A549 (cell line): ENCODE measurements at regions not wholly inside any gene's neighbourhood (a gene's known extent, or its start where the extent isn't known, plus 50 kb on each side); places are given as distances from the start of the nearest gene placed in this dataset.

Experiments
- ATAC-seq, 2 experiments: fragments of 200-7000 bp in 1 of 2; fragments of >200 bp in 1 of 2; cut with Nextera tagmentation in 1 of 2; cut with Tn5 transposase in 1 of 2; 3 replicates each; pipeline versions ENCODE4 v1.8.0 to v1.9.1; 2018 to 2020; ENCODE audit warnings: mild to moderate bottlenecking in 1 of 2, moderate library complexity in 1 of 2
- CTCF ChIA-PET: fragments of 300-600 bp; sonication (Branson Sonifier 250); formaldehyde crosslinking; extraction: SDS; loops from one replicate; lab custom pipeline; 2021; ENCODE audit warnings: antibody characterized with exemption, inconsistent platforms; lab: Yijun Ruan, JAX
- POLR2A ChIA-PET: fragments of 350-600 bp; formaldehyde crosslinking; extraction: SDS; loops from one replicate; lab custom pipeline; 2021; ENCODE audit warnings: antibody characterized with exemption, inconsistent platforms; lab: Yijun Ruan, JAX
- DNase-seq, 2 experiments: peaks; one replicate each; pipeline versions ENCODE4 v3.0.0 to v3.0.0-alpha.2; 2011 to 2016; ENCODE audit warnings: low read depth in 1 of 2, low spot score in 1 of 2
- FAIRE-seq: peaks from 2 replicates; lab custom pipeline; 2011; peaks lifted over from hg19 to GRCh38; lab: Jason Lieb, UNC
- H3K27ac ChIP-seq, 2 experiments: fragments of >200 bp; sonication (Bioruptor Twin); formaldehyde crosslinking; 3 replicates each; pipeline ENCODE4 v1.5.1; 2016 to 2017
- H3K4me1 ChIP-seq: fragments of >200 bp; sonication (Bioruptor Twin); formaldehyde crosslinking; 3 replicates; pipeline ENCODE4 v1.6.1; 2016
- H3K4me2 ChIP-seq: fragments of >200 bp; sonication (Bioruptor Twin); formaldehyde crosslinking; 3 replicates; pipeline ENCODE4 v1.6.1; 2016
- H3K4me3 ChIP-seq: fragments of >200 bp; sonication (Bioruptor Twin); formaldehyde crosslinking; 3 replicates; pipeline ENCODE4 v1.5.1; 2016
- H3K9me3 ChIP-seq: fragments of >200 bp; sonication (Bioruptor Twin); formaldehyde crosslinking; 3 replicates; pipeline ENCODE4 v1.6.1; 2016
- CEBPB ChIP-seq, 2 experiments: fragments of >200 bp in 1 of 2; sonication (Bioruptor Twin) in 1 of 2; formaldehyde crosslinking in 1 of 2; IDR thresholded peaks; 2 replicates each; pipeline ENCODE4 v1.6.1; 2012 to 2016
- HMGXB4 ChIP-seq: fragments of 250-450 bp; sonication (Bioruptor Pico); IDR thresholded peaks from 2 replicates; pipeline ENCODE4 v1.5.0; 2021; ENCODE audit warnings: mild to moderate bottlenecking, moderate library complexity, borderline replicate concordance
- HOXB5 ChIP-seq: fragments of 250-450 bp; sonication (Bioruptor Pico); IDR thresholded peaks from 2 replicates; pipeline ENCODE4 v1.5.0; 2020; ENCODE audit warnings: mild to moderate bottlenecking, moderate library complexity
- JUN ChIP-seq, 2 experiments: fragments of >200 bp; sonication (Bioruptor Twin); formaldehyde crosslinking; IDR thresholded peaks; 2 replicates in 1 of 2; 3 replicates in 1 of 2; pipeline ENCODE4 v1.6.1; 2016 to 2017
- KDM1A ChIP-seq: fragments of 200-600 bp; sonication (generic); IDR thresholded peaks from 2 replicates; pipeline ENCODE4 v1.6.1; 2016; ENCODE audit warnings: low read depth, mild to moderate bottlenecking
- PHF8 ChIP-seq: fragments of 200-600 bp; sonication (generic); IDR thresholded peaks from 2 replicates; pipeline ENCODE4 v1.6.1; 2016; ENCODE audit warnings: low read depth, mild to moderate bottlenecking, antibody characterized with exemption, moderate library complexity, borderline replicate concordance
- POLR2A ChIP-seq: IDR thresholded peaks from 2 replicates; pipeline ENCODE4 v1.6.1; 2012; ENCODE audit warnings: mild to moderate bottlenecking, low read length
- RAD21 ChIP-seq, 2 experiments: fragments of >200 bp in 1 of 2; sonication (Bioruptor Twin) in 1 of 2; formaldehyde crosslinking in 1 of 2; IDR thresholded peaks in 1 of 2; conservative IDR thresholded peaks in 1 of 2; 2 replicates in 1 of 2; 3 replicates in 1 of 2; pipeline ENCODE4 v1.6.1; 2012 to 2018; ENCODE audit warnings: inconsistent platforms in 1 of 2
- REST ChIP-seq: fragments of 200-600 bp; sonication (generic); IDR thresholded peaks from 2 replicates; pipeline ENCODE4 v1.6.1; 2016; ENCODE audit warnings: antibody characterized with exemption, mild to moderate bottlenecking, moderate library complexity
- RNF2 ChIP-seq: fragments of 200-600 bp; sonication (generic); IDR thresholded peaks from 2 replicates; pipeline ENCODE4 v1.6.1; 2016; ENCODE audit warnings: low read depth, mild to moderate bottlenecking, antibody characterized with exemption, moderate library complexity, borderline replicate concordance
- SMC3 ChIP-seq: fragments of >200 bp; sonication (Bioruptor Twin); formaldehyde crosslinking; IDR thresholded peaks from 3 replicates; pipeline ENCODE4 v1.6.1; 2018; ENCODE audit warnings: inconsistent platforms
- TFCP2L1 ChIP-seq: fragments of 250-450 bp; sonication (Bioruptor Pico); IDR thresholded peaks from 2 replicates; pipeline ENCODE4 v1.5.0; 2021; ENCODE audit warnings: mild to moderate bottlenecking
- TP53 ChIP-seq: fragments of 250-450 bp; sonication (Bioruptor Pico); IDR thresholded peaks from 2 replicates; pipeline ENCODE4 v1.5.0; 2021; ENCODE audit warnings: mild to moderate bottlenecking, moderate library complexity
- ZC3H11A ChIP-seq: fragments of 450-650 bp; IDR thresholded peaks from 2 replicates; pipeline ENCODE4 v1.6.1; 2014; ENCODE audit warnings: antibody characterized with exemption, mild to moderate bottlenecking
- WGBS: methylation state at CpG from one replicate; pipeline ENCODE4 v1.1.6; 2017; ENCODE audit errors: missing lambda C conversion rate; 5-methylcytosine and 5-hydroxymethylcytosine counted together
- TF ChIP-seq, protein P1 (sequence below): fragments of 250-450 bp; sonication (Bioruptor Pico); IDR thresholded peaks from 2 replicates; pipeline ENCODE4 v1.5.0; 2020; ENCODE audit warnings: low read depth, mild to moderate bottlenecking, moderate library complexity
- TF ChIP-seq, protein P2 (sequence below): fragments of >200 bp; sonication (Bioruptor Twin); formaldehyde crosslinking; IDR thresholded peaks from 2 replicates; pipeline ENCODE4 v1.6.1; 2016
- TF ChIP-seq, protein P3 (sequence below): IDR thresholded peaks from 2 replicates; pipeline ENCODE4 v1.6.1; 2012; ENCODE audit warnings: low read depth, borderline replicate concordance

GRCh38 chr2:215812966-215813365, 200.4 kb downstream of the MREG start:
- Histone ChIP-seq H3K4me1 (no peaks in the 10 kb centered on the region), H3K27ac (0 out of 6 replicates have a peak overlapping the region, but pooled peaks of 1 of the 2 experiments have one; percentile 6)
- POLR2A ChIA-PET: no interaction called here
- no peak for FAIRE-seq
- TF ChIP-seq JUN (IDR thresholded peaks at IDR 0.05) (no peak), POLR2A (no peak)
- TF ChIP-seq, all 56 proteins: peak for 0
- no peak overlapping the region for H3K4me3 ChIP-seq
- DNase-seq (no peak), ATAC-seq (no peak)
- CTCF ChIA-PET: interaction anchor here (1.0 to 1.3 kb wide), 2 partner anchors 8 to 21 kb away, joined by 3 read pairs; no protein-coding TSS in a partner anchor
- H3K4me2 ChIP-seq: no peak overlapping the region
- no peaks in the 10 kb centered on the region for H3K9me3 ChIP-seq

- H3K27ac ChIP-seq: no peak overlapping the region
- no peak for TF ChIP-seq TFCP2L1 (CRISPR knock-in tag)
- TF ChIP-seq JUN (IDR thresholded peaks at IDR 0.05): no peak
- TF ChIP-seq ZC3H11A: no peak
- TF ChIP-seq HOXB5 (CRISPR knock-in tag): no peak
- TF ChIP-seq, protein P1, sequence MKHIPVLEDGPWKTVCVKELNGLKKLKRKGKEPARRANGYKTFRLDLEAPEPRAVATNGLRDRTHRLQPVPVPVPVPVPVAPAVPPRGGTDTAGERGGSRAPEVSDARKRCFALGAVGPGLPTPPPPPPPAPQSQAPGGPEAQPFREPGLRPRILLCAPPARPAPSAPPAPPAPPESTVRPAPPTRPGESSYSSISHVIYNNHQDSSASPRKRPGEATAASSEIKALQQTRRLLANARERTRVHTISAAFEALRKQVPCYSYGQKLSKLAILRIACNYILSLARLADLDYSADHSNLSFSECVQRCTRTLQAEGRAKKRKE: no peak
- TF ChIP-seq PHF8: no peak
- no peak for TF ChIP-seq RNF2
- TF ChIP-seq, protein P2, sequence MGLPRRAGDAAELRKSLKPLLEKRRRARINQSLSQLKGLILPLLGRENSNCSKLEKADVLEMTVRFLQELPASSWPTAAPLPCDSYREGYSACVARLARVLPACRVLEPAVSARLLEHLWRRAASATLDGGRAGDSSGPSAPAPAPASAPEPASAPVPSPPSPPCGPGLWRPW: no peak
- FAIRE-seq (no peak), ATAC-seq (no peak), DNase-seq (no peak)
- CTCF ChIA-PET: interaction anchor here (0.6 kb wide), 1 partner anchor 9 kb away, joined by 3 read pairs; no protein-coding TSS in a partner anchor
- POLR2A ChIA-PET: no interaction called here
- WGBS: 84% methylated on average over 3 of the region's 3 CpGs
- no peaks in the 10 kb centered on the region for H3K9me3 ChIP-seq
- no peak overlapping the region for H3K4me3 ChIP-seq
- no peaks in the 10 kb centered on the region for H3K4me1 ChIP-seq
- no peak overlapping the region for H3K4me2 ChIP-seq
These were observed 201.7 kb downstream of the MREG start for GRCh38 chr2:215811409-215812345.

- Histone ChIP-seq H3K4me1 (no peaks in the 10 kb centered on the region), H3K27ac (no peak overlapping the region), H3K9me3 (no peaks in the 10 kb centered on the region), H3K4me3 (no peak overlapping the region), H3K4me2 (no peak overlapping the region)
- CTCF ChIA-PET: interaction anchor here (0.6 kb wide), 1 partner anchor 9 kb away, joined by 3 read pairs; no protein-coding TSS in a partner anchor
- ATAC-seq (no peak), FAIRE-seq (no peak), DNase-seq (no peak)
- POLR2A ChIA-PET: no interaction called here
- no peak for TF ChIP-seq KDM1A
- no peak for TF ChIP-seq TP53 (CRISPR knock-in tag)
- 76% methylated on average over 3 of the region's 3 CpGs for WGBS
These were observed 202.3 kb downstream of the MREG start for GRCh38 chr2:215811003-215811402.

DNA sequence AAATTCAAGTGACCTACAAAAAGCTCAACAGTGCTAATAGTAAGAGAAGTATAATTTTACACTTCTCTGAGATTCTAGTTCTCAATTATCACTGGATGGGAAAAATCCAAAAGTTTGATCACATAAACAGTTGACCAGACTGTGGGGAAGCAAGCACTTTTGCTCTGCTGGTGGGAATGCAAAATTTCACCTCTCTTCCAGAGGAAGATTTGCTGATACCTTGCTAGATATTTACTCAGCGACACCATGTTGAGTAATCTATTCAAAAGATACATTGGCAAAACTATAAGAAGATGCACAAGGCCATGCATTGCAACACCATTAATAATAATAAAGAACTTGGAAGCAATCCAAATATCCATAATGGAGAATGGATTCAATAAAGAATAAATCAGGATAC, 204.4 kb downstream of the MREG start:
- TF ChIP-seq HOXB5 (CRISPR knock-in tag) (no peak), RAD21 (conservative IDR thresholded peaks at IDR 0.05 in 1 of 2, IDR thresholded peaks at IDR 0.05 in 1 of 2) (0 out of 5 replicates have a peak, but pooled peaks of 1 of the 2 experiments have one; percentile 12)
- H3K4me1 ChIP-seq: no peaks in the 10 kb centered on the region
- DNase-seq (no peak), FAIRE-seq (no peak), ATAC-seq (peak; percentile 73 to 87; a peak in 5 of 6 replicates)
- H3K9me3 ChIP-seq: no peaks in the 10 kb centered on the region
- ChIA-PET POLR2A (no interaction called here), CTCF (no interaction called here)
- peak overlapping the region; percentile 27 to 30; a peak in 1 of 6 replicates for H3K27ac ChIP-seq
- peak overlapping the region; percentile 45 for H3K4me2 ChIP-seq
- 0 out of 3 replicates have a peak overlapping the region, but pooled peaks have one; percentile 18 for H3K4me3 ChIP-seq
- 57% methylated on average over 1 of the region's 1 CpG for WGBS

DNA sequence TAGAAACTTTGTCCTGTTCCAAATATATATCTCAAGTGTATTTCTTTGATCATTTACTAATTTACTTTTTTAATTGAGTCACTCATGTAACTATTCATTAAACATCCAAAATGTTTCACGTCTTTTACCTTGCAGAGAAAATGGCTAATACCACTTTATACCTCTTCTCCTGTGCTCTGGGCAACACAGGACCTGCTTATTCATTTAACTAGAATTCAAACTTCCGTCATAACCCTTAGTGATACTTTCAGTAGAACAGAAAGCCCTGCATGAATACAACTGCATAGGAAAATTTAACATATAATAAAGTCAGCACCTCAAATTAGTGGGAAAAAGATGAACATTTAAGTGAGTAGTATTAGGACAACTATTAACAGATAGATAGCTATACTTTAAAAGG, 205.2 kb downstream of the MREG start:
- no peaks in the 10 kb centered on the region for H3K9me3 ChIP-seq
- no peak overlapping the region for H3K27ac ChIP-seq
- H3K4me2 ChIP-seq: peak overlapping the region; percentile 45
- FAIRE-seq (no peak), DNase-seq (no peak), ATAC-seq (no peak)
- WGBS: 72% methylated on average over 2 of the region's 2 CpGs
- POLR2A ChIA-PET: no interaction called here
- no peak overlapping the region for H3K4me3 ChIP-seq
- CTCF ChIA-PET: no interaction called here
- no peaks in the 10 kb centered on the region for H3K4me1 ChIP-seq
- no peak for TF ChIP-seq SMC3
- TF ChIP-seq TP53 (CRISPR knock-in tag): no peak
- no peak for TF ChIP-seq REST
- no peak for TF ChIP-seq CEBPB (IDR thresholded peaks at IDR 0.05)
- TF ChIP-seq HMGXB4: no peak
- TF ChIP-seq ZC3H11A: no peak
- TF ChIP-seq, protein P3, sequence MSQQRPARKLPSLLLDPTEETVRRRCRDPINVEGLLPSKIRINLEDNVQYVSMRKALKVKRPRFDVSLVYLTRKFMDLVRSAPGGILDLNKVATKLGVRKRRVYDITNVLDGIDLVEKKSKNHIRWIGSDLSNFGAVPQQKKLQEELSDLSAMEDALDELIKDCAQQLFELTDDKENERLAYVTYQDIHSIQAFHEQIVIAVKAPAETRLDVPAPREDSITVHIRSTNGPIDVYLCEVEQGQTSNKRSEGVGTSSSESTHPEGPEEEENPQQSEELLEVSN: no peak
